SK-N-MC (cell line): ENCODE measurements at regions not wholly inside any gene's neighbourhood (a gene's known extent, or its start where the extent isn't known, plus 50 kb on each side); places are given as distances from the start of the nearest gene placed in this dataset.

ENCODE experiments used
- DNase-seq: peaks from one replicate; pipeline ENCODE4 v3.0.0-alpha.2; 2011; ENCODE audit warnings: low read depth, low spot score
- H3K27ac ChIP-seq: fragments of 200-600 bp; sonication (generic); 2 replicates; pipeline ENCODE4 v1.5.1; 2016; ENCODE audit warnings: mixed run types
- H3K36me3 ChIP-seq: fragments of 200-600 bp; sonication (generic); 2 replicates; pipeline ENCODE4 v1.6.1; 2017; ENCODE audit warnings: antibody characterized with exemption, low read length, mixed read lengths; ENCODE audit not compliant: insufficient read depth
- H3K4me3 ChIP-seq: fragments of 200-600 bp; sonication (generic); 2 replicates; pipeline ENCODE4 v1.5.1; 2016
- H3K9ac ChIP-seq: fragments of 200-600 bp; sonication (generic); 2 replicates; pipeline ENCODE4 v1.8.0; 2017; ENCODE audit warnings: mixed run types, mixed read lengths; ENCODE audit not compliant: insufficient read length
- H3K9me3 ChIP-seq: fragments of 200-600 bp; sonication (generic); 2 replicates; pipeline ENCODE4 v1.6.1; 2017; ENCODE audit warnings: low read depth, mild to moderate bottlenecking, antibody characterized with exemption, low read length, moderate library complexity, mixed read lengths
- EZH2 ChIP-seq: fragments of 200-600 bp; sonication (generic); IDR thresholded peaks from one replicate; pipeline ENCODE4 v1.6.1; 2017; ENCODE audit warnings: antibody characterized with exemption
- FOXP2 ChIP-seq: optimal IDR thresholded peaks from 2 replicates; pipeline ENCODE3; 2011; ENCODE audit warnings: mild to moderate bottlenecking, moderate library complexity; ENCODE audit not compliant: insufficient read depth; ENCODE audit errors: extremely low read length, control extremely low read depth
- POLR2AphosphoS5 ChIP-seq: IDR thresholded peaks from 2 replicates; pipeline ENCODE4 v1.6.1; 2012; ENCODE audit warnings: mild to moderate bottlenecking, low read depth, low read length, borderline replicate concordance

DNA sequence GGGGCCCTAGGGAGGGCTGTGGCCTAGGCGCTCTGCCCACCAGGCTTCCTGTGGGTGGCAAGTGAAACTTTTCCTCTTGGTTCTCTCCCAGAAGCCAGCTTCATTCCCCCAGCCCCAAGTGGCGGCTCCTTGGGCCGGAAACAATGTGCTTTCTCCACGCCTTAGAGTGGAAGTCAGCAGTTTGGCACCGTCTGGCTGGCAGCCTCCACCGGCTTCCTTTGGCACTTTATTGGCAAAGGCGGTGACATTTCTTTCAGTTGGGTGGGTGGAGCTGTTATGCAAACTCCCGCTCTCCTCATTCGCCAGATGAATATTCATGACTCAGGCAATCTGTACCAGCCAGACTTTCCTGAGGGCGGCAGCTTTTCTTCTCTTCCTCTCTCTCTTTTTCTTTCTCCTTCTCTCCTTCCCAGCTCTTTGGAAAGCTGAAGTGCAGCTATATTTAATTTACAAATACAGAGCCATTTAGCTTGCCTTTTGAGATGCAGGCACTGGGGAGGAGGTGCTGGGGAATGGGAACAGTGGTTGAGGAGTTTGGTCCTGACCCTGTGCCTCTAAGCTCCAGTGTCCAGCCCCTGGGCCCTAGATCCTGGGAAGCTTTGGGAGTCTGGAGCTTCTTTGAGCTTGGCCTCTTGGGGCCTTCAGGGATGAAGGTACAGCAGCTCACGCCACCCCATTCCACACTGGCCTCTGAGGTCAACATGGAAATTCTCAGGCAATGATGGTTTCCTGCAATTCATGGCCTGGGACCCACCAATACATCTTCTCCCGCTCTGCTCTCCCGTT, 67.8 kb upstream of the POU3F1 start:
- Histone ChIP-seq H3K9me3 (no peaks in the 10 kb centered on the region; the same call in none of the 2 replicates), H3K36me3 (no peaks in the 10 kb centered on the region), H3K9ac (peak overlapping the region; percentile 18), H3K27ac (peak overlapping the region; percentile 76), H3K4me3 (peak overlapping the region; percentile 53)
- DNase-seq = no peak
- TF ChIP-seq EZH2 (no peak), FOXP2 (peak; percentile 27), POLR2AphosphoS5 (peak; percentile 31; the same call in 1 of the 2 replicates)

DNA sequence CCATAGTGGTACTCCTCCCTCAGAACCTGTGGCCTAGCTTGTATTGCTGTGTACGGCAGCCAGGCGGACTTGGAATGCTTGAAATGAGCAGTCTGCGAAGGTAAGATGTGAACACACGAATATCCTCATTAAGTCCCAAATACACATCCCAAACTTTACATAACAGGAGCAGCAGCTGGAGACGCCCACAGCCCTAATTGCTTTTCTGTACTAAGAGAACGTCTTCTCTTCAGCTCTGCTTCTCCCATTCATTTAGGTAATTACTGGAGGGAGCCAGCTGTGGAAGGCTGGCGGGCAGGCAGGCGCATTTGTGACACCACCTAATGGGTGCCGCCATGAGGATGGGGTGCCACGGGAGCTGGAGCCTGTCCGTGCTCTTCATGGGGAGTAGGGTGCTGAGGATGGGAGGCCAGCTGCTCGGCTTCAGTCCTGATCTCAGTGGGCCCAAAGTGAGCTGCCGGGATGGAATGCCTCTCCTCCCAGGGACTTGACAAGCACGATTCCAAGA, 66.6 kb upstream of the POU3F1 start:
- TF ChIP-seq EZH2 (no peak), POLR2AphosphoS5 (no peak), FOXP2 (no peak)
- H3K4me3 ChIP-seq = no peak overlapping the region
- no peaks in the 10 kb centered on the region for H3K36me3 ChIP-seq
- no peak for DNase-seq
- no peaks in the 10 kb centered on the region; the same call in none of the 2 replicates for H3K9me3 ChIP-seq
- no peak overlapping the region for H3K9ac ChIP-seq
- H3K27ac ChIP-seq = peak overlapping the region; percentile 45

DNA sequence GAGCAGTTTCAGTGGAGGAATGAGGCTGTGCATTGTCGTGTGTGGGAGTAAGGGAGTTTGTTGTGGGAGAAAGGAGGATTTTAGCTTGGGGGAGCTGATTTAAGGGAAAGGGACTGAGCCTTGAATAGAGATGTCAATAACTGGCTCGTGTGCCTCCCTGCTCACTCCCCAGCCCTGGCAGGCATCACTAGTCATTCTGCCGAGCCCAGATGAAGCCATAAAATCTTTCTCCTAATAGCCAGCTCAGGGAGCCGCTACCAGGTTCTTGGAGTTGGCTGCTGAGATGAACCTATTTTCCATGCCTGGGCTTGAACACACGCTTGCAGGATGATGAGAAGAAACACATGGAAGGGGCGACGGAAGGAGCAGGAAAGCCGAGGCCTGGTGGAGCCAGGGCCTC, 65.0 kb upstream of the POU3F1 start:
- H3K36me3 ChIP-seq = no peaks in the 10 kb centered on the region
- no peak overlapping the region for H3K4me3 ChIP-seq
- no peak for DNase-seq
- H3K27ac ChIP-seq = no peak overlapping the region
- H3K9me3 ChIP-seq = no peaks in the 10 kb centered on the region; the same call in none of the 2 replicates
- no peak overlapping the region for H3K9ac ChIP-seq
- TF ChIP-seq EZH2 (no peak), FOXP2 (no peak)

DNA sequence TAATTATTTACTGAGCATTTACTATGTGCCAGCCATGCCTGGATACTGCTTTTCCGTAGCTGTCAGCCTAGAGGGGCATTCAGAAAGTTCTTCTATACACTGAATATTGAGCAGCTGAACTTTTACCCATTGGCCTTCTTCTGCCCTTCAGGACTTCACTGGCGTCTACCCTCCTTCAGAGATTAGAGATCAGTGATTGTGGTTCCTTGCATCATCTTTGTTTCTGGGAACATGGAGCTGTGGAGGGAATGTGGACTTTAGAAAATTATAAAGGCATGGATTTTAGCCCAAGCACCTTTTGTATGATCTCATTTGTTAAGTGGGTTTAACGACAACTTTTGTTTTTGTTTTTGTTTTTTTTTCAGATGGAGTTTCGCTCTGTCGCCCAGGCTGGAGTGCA, 58.7 kb upstream of the POU3F1 start:
- DNase-seq = no peak
- Histone ChIP-seq H3K9ac (no peak overlapping the region), H3K9me3 (no peaks in the 10 kb centered on the region; the same call in none of the 2 replicates), H3K4me3 (no peak overlapping the region), H3K36me3 (no peaks in the 10 kb centered on the region), H3K27ac (no peak overlapping the region)
- TF ChIP-seq POLR2AphosphoS5 (no peak), FOXP2 (no peak), EZH2 (no peak)

DNA sequence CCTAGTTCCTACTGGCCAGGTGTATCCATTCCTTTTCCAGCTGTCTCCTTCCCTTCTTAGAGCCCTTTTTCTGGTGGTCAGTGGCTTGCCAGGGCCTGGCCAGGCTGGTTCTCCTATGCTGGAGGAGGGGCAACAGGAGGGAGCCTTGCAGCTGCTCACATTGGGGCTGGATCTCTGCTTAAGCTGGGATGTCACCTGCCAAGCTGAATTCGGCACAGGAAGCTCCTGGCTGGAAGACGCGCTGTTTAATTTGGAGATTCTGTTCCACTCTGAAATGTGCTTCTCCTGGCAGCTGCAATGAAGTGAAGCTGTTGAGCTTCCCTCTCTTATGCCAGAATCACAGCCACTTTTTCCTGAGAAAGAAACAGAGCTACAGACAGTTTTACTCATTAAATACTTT, 56.0 kb upstream of the POU3F1 start:
- no peak overlapping the region for H3K27ac ChIP-seq
- no peak for DNase-seq
- TF ChIP-seq FOXP2 (no peak), EZH2 (no peak), POLR2AphosphoS5 (no peak)
- no peaks in the 10 kb centered on the region for H3K36me3 ChIP-seq
- H3K4me3 ChIP-seq = no peak overlapping the region
- no peak overlapping the region for H3K9ac ChIP-seq
- H3K9me3 ChIP-seq = no peaks in the 10 kb centered on the region

DNA sequence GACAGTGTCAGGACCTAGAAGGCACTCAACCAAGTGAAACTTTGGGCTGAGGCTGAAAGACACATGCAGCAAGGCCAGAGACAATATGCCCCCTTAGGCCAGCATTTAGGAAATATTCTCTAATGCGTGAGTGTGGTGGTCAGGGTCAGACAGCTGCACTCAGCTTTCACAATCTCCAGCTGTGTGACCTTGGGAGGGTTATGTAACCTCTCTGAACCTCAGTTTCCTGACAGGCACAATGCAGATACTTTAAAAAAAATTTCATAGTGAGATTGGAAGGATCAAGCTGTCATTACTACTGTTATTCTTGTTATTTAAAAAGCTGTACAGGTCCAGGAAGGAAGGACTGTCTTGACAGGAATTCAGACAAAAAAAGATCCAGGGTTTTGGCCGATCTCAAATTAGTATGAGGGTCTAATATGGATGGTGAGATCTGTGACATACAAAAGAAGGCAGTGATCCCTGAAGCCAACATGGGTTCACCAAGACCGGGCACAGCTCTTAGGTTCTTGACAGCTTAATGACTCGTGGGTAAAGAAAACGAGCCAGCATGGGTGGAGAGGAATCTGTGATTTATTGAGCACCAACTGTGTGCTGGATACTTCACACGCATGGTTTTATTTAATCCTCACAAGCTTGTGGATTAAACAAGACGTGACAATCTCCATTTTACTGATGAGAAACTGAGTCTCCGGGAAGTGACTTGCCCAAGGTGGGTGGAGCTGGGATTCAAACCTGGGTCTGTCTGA, 54.6 kb upstream of the POU3F1 start:
- TF ChIP-seq EZH2 = no peak
- TF ChIP-seq POLR2AphosphoS5 = no peak
- TF ChIP-seq FOXP2 = no peak
- DNase-seq = no peak
- no peak overlapping the region for H3K27ac ChIP-seq
- H3K9me3 ChIP-seq = no peaks in the 10 kb centered on the region
- H3K9ac ChIP-seq = no peak overlapping the region
- H3K4me3 ChIP-seq = no peak overlapping the region
- H3K36me3 ChIP-seq = no peaks in the 10 kb centered on the region

DNA sequence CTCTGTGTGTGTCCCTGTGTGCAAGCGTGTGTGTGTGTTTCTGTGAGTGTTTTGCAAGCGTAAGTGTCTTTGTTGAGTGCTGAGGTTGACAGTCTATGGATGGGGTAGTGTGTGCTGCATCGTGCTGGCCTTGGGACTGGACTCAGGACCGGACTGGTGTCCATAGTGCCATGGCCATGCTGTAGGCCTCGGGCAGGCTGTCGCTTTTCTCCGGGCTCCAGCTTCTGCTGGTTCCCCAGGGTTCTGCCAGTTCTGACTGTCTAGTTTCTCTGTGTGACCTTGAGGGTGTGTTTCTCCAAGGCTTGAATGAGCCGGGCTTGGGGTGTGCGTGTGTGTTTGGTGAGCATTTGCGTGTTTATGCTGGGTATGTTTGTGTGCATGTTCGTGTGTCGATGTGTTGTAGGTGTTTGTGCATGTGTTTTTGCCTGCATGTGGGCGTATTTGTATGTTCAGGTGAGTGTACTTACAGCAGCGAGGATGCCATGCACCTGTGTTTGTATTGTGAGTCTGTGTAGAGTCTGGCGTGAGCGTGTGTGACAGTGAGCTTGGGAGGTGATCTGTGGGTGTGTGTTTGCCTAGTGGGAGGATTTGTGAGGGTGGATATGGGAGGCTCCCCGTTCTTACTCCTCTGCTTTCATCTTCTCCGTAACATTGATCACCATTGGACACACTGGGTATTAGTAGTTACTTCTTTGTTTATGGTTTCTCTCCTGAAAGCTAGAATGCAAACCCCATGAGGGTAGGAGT, 51.7 kb upstream of the POU3F1 start:
- H3K4me3 ChIP-seq = no peak overlapping the region
- H3K9me3 ChIP-seq = no peaks in the 10 kb centered on the region
- H3K36me3 ChIP-seq = no peaks in the 10 kb centered on the region
- no peak overlapping the region for H3K9ac ChIP-seq
- H3K27ac ChIP-seq = no peak overlapping the region
- no peak for DNase-seq
- TF ChIP-seq FOXP2 (no peak), POLR2AphosphoS5 (no peak), EZH2 (no peak)

DNA sequence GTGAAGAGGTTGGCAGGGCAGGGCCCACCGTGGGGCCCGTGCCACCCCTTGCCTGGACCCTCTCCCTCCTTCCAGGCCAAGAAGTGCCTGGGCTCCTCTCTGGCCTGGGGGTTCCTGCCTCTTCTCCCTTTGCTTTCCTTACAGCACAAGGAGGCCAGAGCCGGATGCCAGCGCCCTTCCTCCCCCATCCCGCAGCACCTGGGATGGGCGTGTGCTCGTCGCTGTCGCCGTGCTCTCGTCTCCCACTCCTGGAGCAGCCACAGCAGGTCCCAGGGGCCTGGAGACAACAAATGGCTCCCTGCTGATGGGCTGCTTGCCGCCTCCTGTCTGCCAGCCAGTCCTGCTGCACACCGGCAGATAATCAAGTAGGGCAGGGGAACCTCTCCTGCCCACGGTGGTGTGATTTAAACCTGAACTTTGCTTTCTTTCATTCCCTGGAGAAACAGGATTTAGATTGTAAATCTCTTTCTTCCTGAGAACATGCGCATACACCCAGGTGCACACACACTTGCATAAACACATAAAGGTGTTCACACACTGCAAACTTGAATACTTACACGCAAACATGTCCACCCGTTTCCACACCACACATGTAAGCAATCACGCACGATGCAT, 50.8 kb upstream of the POU3F1 start:
- Histone ChIP-seq H3K27ac (no peak overlapping the region), H3K9me3 (no peaks in the 10 kb centered on the region), H3K9ac (no peak overlapping the region), H3K4me3 (no peak overlapping the region), H3K36me3 (no peaks in the 10 kb centered on the region)
- no peak for DNase-seq
- TF ChIP-seq POLR2AphosphoS5 = no peak
- no peak for TF ChIP-seq FOXP2
- no peak for TF ChIP-seq EZH2
